ENCODE measurements at regions not wholly inside any gene's neighbourhood (a gene's known extent, or its start where the extent isn't known, plus 50 kb on each side); places are given as distances from the start of the nearest gene placed in this dataset.

GRCh38 chr18:78130232-78131195 is 849.1 kb upstream of the SALL3 start (continued):
- no peak for TF ChIP-seq KLF12 (CRISPR knock-in tag; IDR thresholded peaks at IDR 0.05; ENCODE audit: borderline replicate concordance)
- no peak for TF ChIP-seq ZNF33B (CRISPR knock-in tag; IDR thresholded peaks at IDR 0.05)
- no peak for TF ChIP-seq MED13 (CRISPR knock-in tag; IDR thresholded peaks at IDR 0.05)
- TF ChIP-seq ZNF740 (CRISPR knock-in tag; IDR thresholded peaks at IDR 0.05), result no peak

- no peak overlapping the region for H3K27ac ChIP-seq (ENCODE audit: extremely low read length, insufficient read depth, low read length)
- no peak overlapping the region for H2AFZ ChIP-seq (ENCODE audit: low read length)
- no peaks in the 10 kb centered on the region for H3K79me2 ChIP-seq (ENCODE audit: insufficient read depth, low read length)
- in situ Hi-C loops (cut with HindIII; ENCODE audit: extremely low pct_ligation_motif_present, low pct_unique_long_range_greater_than_20kb) (no loop called here), intact Hi-C loops (cut with micrococcal nuclease; ENCODE audit: unreplicated experiment) (no loop called here)
- no peaks in the 10 kb centered on the region for H3K9me3 ChIP-seq (ENCODE audit: low read length)
- DNase-seq (ENCODE audit: low spot score) (no peak), FAIRE-seq (no peak), ATAC-seq (no peak)
- no peaks in the 10 kb centered on the region for H3K4me1 ChIP-seq (ENCODE audit: insufficient read depth, low read length)
- CTCF ChIA-PET (ENCODE audit: low intra/inter-chr PET ratio, low total read pairs), result no interaction called here
- POLR2A ChIA-PET, result no interaction called here
- H3K4me2 ChIP-seq (ENCODE audit: low read depth, low read length), result no peak overlapping the region
- no TSS peak for BruUV-seq (replicated peaks)
- H3K27me3 ChIP-seq (ENCODE audit: control insufficient read depth in 1 of 2, insufficient read depth in 2 of 2, low read length in 2 of 2), result peaks cover 4 to 28% of the 10 kb centered on the region in 2 experiments; a peak in 4 of 5 replicates
- 22% methylated on average over 7 of the region's 7 CpGs for WGBS (ENCODE audit: low lambda C conversion rate)
- H3K9ac ChIP-seq (ENCODE audit: insufficient read depth, low read depth, low read length), result no peak overlapping the region
- TF ChIP-seq HNRNPK (IDR thresholded peaks at IDR 0.05; ENCODE audit: low read depth, low read length, poor library complexity, severe bottlenecking), result no peak
- TF ChIP-seq MTERF4 (CRISPR knock-in tag; IDR thresholded peaks at IDR 0.05), result no peak
- no peak for TF ChIP-seq PCBP2 (optimal IDR thresholded peaks at IDR 0.05; ENCODE audit: low read depth, low read length, poor library complexity, severe bottlenecking)
- TF ChIP-seq CREB1 (IDR thresholded peaks at IDR 0.05), result peak; percentile 86
- no peak for TF ChIP-seq CREB1 (CRISPR knock-in tag; IDR thresholded peaks at IDR 0.05)
- no peak for TF ChIP-seq NR2F6 (IDR thresholded peaks at IDR 0.05)
- TF ChIP-seq NR2F6 (CRISPR knock-in tag; IDR thresholded peaks at IDR 0.05), result no peak
- peak; percentile 89 for TF ChIP-seq MNT (IDR thresholded peaks at IDR 0.05)
- TF ChIP-seq TCF7L2 (IDR thresholded peaks at IDR 0.05; ENCODE audit: low read depth, low read length), result no peak
- no peak overlapping the region for H3K4me3 ChIP-seq (replicated peaks in 1 of 3; ENCODE audit: insufficient read depth in 1 of 3, low read depth in 2 of 3, low read length in 3 of 3)
- no peaks in the 10 kb centered on the region for H3K36me3 ChIP-seq (replicated peaks in 1 of 2; ENCODE audit: control insufficient read depth in 1 of 2, insufficient read depth in 2 of 2, low read length in 2 of 2)
- H4K20me1 ChIP-seq (ENCODE audit: insufficient read depth, low read length), result no peaks in the 10 kb centered on the region
Measured at GRCh38 chr18:78133729-78134128, 845.9 kb upstream of the SALL3 start.

Measured in HepG2 (cell line).